Right ventricle myocardium inferior (tissue), 1 donor: ENCODE measurements at regions not wholly inside any gene's neighbourhood (a gene's known extent, or its start where the extent isn't known, plus 50 kb on each side); places are given as distances from the start of the nearest gene placed in this dataset.
"Not testable (repeated sequence)": the region's sequence is repeated elsewhere in the genome, so short reads cannot be mapped to it uniquely, and the experiment has no call there.

Experiments used
- ATAC-seq: fragments of 200-7000 bp; cut with Tn5 transposase; one replicate; pipeline ENCODE4 v1.9.1; 2020; ENCODE audit warnings: mild to moderate bottlenecking, moderate library complexity
- DNase-seq: peaks from one replicate; pipeline ENCODE4 v3.0.0; 2021; ENCODE audit errors: missing footprints
- intact Hi-C: fragments of 100-400 bp; cut with DNase I; formaldehyde crosslinking; loops from one replicate; pipeline ENCODE4 v1.11.0; 2022
- donor health status: DM: no; HTN: yes; CAD: no; lungs with severe emphysema.

DNA sequence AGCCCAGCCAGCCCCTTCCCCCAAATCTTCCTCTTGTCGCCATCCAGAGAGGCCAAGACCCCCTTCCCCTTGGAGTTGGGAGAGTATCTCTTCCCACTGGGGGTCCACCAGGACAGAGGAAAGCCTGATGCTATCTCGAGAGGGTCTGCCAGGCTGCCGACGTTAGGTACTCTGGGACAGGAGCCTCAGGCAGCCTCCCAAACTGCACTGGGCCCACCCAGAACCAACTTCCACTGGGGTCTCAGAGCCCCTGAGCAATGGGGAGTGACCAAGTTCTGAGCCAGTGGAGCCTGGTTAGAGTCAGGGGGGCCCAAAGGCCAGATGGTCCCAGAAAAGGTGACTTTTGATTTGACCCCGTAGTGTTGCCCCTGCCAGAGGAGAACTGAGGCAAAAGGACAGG lies 189.1 kb downstream of the INHBB start:
- no peak for ATAC-seq
- intact Hi-C loops: no loop called here
- no peak for DNase-seq

DNA sequence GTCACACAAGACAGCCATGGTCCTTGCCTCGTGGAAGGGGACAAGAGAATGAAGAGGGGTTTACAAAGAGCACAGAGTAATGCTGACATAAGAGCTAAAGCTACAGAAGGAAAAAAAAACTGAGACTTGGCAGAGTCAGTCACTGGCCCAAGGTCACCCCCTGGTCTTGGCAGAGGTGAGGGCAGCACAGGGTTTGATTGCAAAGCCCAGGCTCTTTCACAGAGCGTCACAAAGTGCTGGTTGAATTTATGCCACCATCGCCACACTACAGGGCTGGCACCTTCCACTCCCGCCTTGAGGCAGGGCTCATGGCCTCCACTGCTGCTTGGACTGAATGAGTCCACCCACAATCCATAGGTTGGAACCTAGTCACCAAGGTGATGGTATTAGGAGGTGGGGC lies 190.2 kb downstream of the INHBB start:
- intact Hi-C loops: no loop called here
- ATAC-seq (peak; percentile 46), DNase-seq (no peak)

- DNase-seq (no peak), ATAC-seq (no peak)
- intact Hi-C loops: no loop called here
Observed at GRCh38 chr2:120538691-120539423, 192.9 kb downstream of the INHBB start.

- intact Hi-C loops: no loop called here
- ATAC-seq: no peak
- DNase-seq: no peak
Observed at GRCh38 chr2:120539424-120539936, 193.5 kb downstream of the INHBB start.

DNA sequence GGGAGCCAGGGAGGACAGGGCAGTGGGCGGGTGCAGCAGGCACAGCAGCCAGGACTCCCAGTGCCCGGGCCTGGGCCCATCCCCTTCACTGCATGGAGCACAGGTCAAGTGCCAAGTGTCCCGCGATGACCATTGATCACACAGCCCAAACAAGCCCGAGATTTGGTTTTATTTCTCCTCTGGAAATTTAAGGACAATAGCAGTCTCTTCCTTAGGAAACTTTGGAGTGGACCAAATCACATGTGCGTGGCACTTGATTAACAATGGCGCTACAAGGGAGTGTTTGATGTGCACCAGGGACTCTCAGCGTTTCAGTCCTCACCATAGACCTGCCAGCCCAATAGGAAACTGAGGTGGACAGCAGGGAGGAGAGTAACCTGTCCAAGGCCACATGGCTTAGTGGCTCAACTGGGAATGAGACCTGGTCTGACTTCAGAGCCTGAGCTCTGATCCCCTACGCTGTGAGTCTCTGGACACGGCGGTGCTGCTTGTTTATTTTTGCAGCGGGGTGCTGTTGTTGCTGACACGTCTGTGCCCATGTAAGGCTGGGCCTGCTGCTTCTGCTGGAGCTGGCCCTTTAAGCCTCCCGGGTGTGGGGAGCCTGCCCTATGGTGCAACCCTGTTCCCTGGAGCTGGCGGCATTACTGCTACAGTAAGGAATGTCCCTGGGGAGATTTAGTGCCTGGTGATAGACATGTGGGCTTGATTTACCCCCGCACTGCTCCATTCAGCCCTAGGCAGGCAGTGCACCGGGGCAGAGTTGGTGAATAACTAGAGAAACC lies 194.2 kb downstream of the INHBB start:
- intact Hi-C loops: no loop called here
- ATAC-seq: peak; percentile 89
- DNase-seq: peak; percentile 80

DNA sequence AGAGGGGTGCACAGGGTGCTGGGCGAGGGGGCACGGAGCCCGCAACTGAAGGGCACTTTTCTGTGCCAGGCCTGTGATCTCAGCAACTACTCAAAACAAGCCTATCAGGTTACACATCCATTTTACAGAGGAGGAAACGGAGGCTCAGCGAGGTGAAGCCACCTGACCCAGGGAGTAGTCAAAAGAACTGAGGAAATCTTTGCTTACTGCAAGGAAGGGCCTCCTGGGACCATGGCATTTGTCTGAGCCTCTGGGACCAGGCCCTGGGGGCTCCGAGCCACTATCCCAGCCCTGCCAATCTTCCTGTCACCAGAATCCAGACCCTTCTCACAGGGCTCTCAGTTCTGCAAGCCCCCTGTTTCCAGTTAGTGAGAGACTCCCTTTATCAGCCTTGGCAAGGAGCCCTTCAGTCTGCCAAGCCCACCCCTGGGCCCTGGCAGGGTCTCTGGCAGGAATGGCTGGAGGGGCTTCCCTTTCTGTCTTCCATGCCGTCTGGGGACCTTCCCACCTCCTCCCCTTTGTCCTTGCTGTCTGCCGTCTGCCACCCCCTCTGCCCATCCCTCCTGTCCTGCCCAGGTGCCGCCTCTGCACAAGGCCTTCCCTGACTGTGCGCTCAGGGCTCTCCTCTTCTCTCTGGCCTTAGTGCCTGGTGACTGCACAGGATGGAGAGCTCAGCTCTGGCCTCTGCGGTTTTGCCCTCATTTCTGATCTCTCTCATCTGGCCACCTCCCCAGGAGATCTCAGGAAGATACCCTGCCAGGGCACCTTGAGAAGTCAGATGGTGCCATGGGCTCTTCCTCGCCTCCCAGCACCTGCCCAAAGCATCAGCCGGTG lies 194.7 kb upstream of the GLI2 start:
- ATAC-seq: no peak
- intact Hi-C loops: no loop called here
- DNase-seq: peak; percentile 2

GRCh38 chr2:120541553-120541932 lies 194.1 kb upstream of the GLI2 start:
- peak; percentile 47 for DNase-seq
- ATAC-seq: no peak
- intact Hi-C loops: no loop called here

DNA sequence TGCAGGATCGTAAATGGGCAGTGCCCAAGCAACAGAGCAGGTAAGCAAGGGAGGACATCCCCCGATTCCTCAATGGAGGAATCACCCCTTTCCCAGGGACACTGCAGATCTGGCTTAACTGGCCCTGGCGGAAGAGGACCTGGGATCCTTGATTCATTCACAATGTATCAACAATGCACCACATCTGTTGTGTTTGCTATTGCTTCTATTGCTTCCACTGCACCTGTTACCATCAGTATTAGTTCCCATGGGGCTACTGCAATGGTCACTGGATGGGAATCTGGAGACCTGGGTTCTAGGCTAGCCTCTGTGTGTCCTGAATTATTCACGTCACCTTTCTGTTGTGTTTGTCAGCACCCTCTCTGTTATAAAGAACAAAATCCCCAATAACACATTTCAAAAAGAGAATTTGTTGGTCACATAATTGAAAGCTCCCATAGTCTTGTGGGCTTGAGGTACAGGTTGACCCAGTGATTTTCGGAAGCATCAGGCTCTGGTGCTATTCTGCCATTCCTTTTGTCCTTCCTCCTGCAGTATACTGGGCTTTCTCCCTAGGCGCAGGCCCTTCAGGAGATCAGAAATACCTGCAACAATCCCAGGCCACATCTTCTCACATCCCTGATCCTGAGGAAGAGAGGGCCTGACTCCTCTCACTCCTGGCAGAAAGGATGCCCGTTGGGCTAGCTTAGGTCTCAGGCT lies 193.5 kb upstream of the GLI2 start:
- DNase-seq: peak; percentile 50
- ATAC-seq: no peak
- intact Hi-C loops: no loop called here

GRCh38 chr2:120542911-120543527 lies 192.6 kb upstream of the GLI2 start:
- DNase-seq: peak; percentile 1
- ATAC-seq: no peak
- intact Hi-C loops: no loop called here

DNA sequence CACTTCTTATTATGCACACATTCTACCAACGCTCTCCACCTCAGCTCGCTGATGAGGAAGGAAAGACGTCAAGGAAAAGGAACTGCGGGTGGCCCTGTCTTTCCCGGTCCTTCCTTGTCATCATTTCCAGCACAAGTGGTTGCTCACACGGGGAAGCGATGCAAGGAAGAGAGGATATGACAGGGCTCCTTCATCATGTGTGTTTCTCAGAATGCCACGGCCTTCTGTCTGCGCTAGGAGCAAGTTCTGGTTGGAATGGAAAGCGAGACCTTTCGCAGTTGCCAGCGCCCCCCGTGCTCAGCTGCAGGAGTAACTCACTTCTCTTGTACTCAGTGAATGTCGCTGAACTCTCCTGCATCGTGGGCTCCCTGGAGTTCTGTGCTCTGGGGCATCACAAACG lies 191.8 kb upstream of the GLI2 start:
- ATAC-seq (no peak), DNase-seq (peak; percentile 35)
- intact Hi-C loops: no loop called here

DNA sequence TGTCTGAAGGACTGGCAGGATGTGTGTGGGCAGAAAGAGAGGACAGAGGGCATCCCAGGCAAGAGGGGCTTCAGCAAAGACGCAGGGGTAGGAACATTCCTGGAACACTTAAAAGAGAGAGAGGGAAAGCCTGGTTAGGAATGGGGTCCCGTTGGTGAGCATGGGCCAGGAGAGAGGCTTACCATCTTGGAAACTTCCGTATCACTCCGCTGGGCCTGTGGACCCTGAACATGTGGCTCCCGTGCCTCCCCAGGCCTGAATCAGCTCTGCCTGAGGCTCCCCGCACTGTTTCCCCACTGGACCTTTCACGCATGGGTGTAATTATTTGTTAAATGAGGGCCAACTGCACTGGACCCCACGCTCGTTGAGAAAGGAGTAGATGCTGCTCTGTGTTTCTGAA lies 191.1 kb upstream of the GLI2 start:
- intact Hi-C loops: no loop called here
- DNase-seq: peak; percentile 50
- no peak for ATAC-seq

- DNase-seq: peak; percentile 11
- intact Hi-C loops, ATAC-seq: not testable (repeated sequence)
Observed at GRCh38 chr2:120545007-120545406, 190.7 kb upstream of the GLI2 start.

GRCh38 chr2:120545521-120546047 lies 190.1 kb upstream of the GLI2 start:
- intact Hi-C loops: no loop called here
- DNase-seq: no peak
- no peak for ATAC-seq

DNA sequence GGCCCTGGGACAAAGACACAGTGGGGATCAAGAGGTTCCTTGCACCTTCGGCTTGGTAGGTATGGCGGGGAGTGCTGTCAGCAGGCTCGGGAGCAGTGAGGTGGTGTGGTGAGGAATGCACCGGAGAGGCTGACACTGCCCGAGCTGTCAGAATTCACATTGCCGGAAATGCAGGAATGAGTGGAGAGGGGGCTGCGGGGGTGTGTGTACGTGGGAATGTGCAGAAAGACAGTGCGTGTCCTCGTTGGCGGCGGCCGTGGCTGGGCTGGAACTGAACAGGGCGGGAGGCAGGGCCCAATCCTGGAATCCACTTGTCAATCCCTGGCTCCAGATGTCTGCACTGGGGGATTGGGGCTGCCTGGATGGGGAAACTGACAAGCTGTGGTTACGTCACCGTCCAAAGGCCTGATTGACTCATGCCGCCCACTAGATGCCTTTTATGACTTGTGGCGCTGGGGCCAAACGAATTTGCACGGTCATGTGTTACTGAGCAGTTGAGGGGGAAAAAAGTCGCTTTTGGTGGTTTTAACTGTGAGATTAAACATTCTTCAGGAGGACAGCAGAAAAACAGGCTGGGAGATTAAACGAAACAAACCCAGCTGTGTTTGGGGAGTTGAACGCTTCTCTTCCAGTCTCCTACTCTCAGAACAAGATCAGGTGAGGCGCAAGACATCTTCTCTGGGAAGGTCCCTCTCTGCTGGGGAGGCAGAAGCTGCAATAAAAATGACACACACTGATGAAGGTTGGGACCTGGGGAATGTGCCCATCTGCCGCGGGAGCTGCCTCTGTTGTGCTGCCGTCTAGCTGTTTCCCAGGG lies 189.4 kb upstream of the GLI2 start:
- intact Hi-C loops: no loop called here
- no peak for DNase-seq
- ATAC-seq: peak; percentile 32

GRCh38 chr2:120546865-120547390 lies 188.7 kb upstream of the GLI2 start:
- intact Hi-C loops: no loop called here
- no peak for ATAC-seq
- DNase-seq: no peak

GRCh38 chr2:120547662-120548061 lies 188.0 kb upstream of the GLI2 start:
- DNase-seq (no peak), ATAC-seq (peak; percentile 65)
- intact Hi-C loops: no loop called here
